Thymus (tissue), 11 donors: ENCODE measurements at regions not wholly inside any gene's neighbourhood (a gene's known extent, or its start where the extent isn't known, plus 50 kb on each side); places are given as distances from the start of the nearest gene placed in this dataset.

Experiments
- DNase-seq, 9 donors: peaks; one replicate each; pipeline ENCODE4 v3.0.0-alpha.2; 2013; ENCODE audit warnings: low spot score in 9 of 9, low read depth in 6 of 9, missing footprints in 1 of 9
- H3K27ac ChIP-seq, 2 donors: one replicate each; pipeline ENCODE4 v1.5.1; 2013; ENCODE audit warnings: control low read depth in 1 of 2, low read depth in 1 of 2, low read length in 1 of 2, mild to moderate bottlenecking in 1 of 2, moderate library complexity in 1 of 2
- H3K27me3 ChIP-seq, 2 donors: one replicate each; pipeline ENCODE4 v1.5.1; 2013; ENCODE audit warnings: low read length in 1 of 2; ENCODE audit not compliant: control insufficient read depth in 2 of 2, insufficient read depth in 1 of 2
- H3K36me3 ChIP-seq, 2 donors: one replicate each; pipeline ENCODE4 v1.5.1; 2013; ENCODE audit warnings: low read length in 1 of 2, mild to moderate bottlenecking in 1 of 2, moderate library complexity in 1 of 2; ENCODE audit not compliant: control insufficient read depth in 2 of 2, insufficient read depth in 2 of 2
- H3K4me1 ChIP-seq, 2 donors: one replicate each; pipeline ENCODE4 v1.5.1; 2013; ENCODE audit warnings: low read length in 2 of 2; ENCODE audit not compliant: control insufficient read depth in 2 of 2, insufficient read depth in 2 of 2
- H3K4me3 ChIP-seq, 2 donors: one replicate each; pipeline ENCODE4 v1.5.1; 2013; ENCODE audit warnings: low read length in 2 of 2, control low read depth in 1 of 2, mild to moderate bottlenecking in 1 of 2
- H3K9me3 ChIP-seq, 2 donors: one replicate each; pipeline ENCODE4 v1.5.1; 2013; ENCODE audit warnings: low read length in 1 of 2, mild to moderate bottlenecking in 1 of 2; ENCODE audit not compliant: control insufficient read depth in 2 of 2, insufficient read depth in 1 of 2
- WGBS: extraction: QIAGEN DNeasy Blood & Tissue Kit; methylation state at CpG from one replicate; pipeline ENCODE4 v1.1.7; 2013; 5-methylcytosine and 5-hydroxymethylcytosine counted together
- donor health status: healthy.

- Histone ChIP-seq H3K4me1 (no peaks in the 10 kb centered on the region), H3K9me3 (no peaks in the 10 kb centered on the region), H3K4me3 (no peak overlapping the region), H3K27me3 (no peaks in the 10 kb centered on the region), H3K27ac (no peak overlapping the region), H3K36me3 (no peaks in the 10 kb centered on the region)
- DNase-seq, result no peak
- 90% methylated on average over 2 of the region's 2 CpGs for WGBS
Observed at GRCh38 chr3:189460511-189460910, 170.7 kb upstream of the TP63 start.

GRCh38 chr3:189464799-189465198, 166.4 kb upstream of the TP63 start:
- Histone ChIP-seq H3K4me3 (no peak overlapping the region), H3K4me1 (no peaks in the 10 kb centered on the region), H3K27ac (no peak overlapping the region), H3K36me3 (no peaks in the 10 kb centered on the region), H3K9me3 (no peaks in the 10 kb centered on the region), H3K27me3 (no peaks in the 10 kb centered on the region)
- 98% methylated on average over 2 of the region's 2 CpGs for WGBS
- DNase-seq, result no peak

- no peak overlapping the region for H3K27ac ChIP-seq
- no peak for DNase-seq
- H3K4me3 ChIP-seq, result no peak overlapping the region
- H3K27me3 ChIP-seq, result no peaks in the 10 kb centered on the region
- WGBS, result 87% methylated on average over 2 of the region's 2 CpGs
- H3K36me3 ChIP-seq, result no peaks in the 10 kb centered on the region
- no peaks in the 10 kb centered on the region for H3K4me1 ChIP-seq
- H3K9me3 ChIP-seq, result no peaks in the 10 kb centered on the region
Observed at GRCh38 chr3:189466004-189466403, 165.2 kb upstream of the TP63 start.

- H3K9me3 ChIP-seq, result no peaks in the 10 kb centered on the region
- WGBS, result 87% methylated on average over 2 of the region's 2 CpGs
- H3K27me3 ChIP-seq, result no peaks in the 10 kb centered on the region
- no peak for DNase-seq
- H3K27ac ChIP-seq, result no peak overlapping the region
- no peaks in the 10 kb centered on the region for H3K36me3 ChIP-seq
- no peak overlapping the region for H3K4me3 ChIP-seq
- H3K4me1 ChIP-seq, result no peaks in the 10 kb centered on the region
Observed at GRCh38 chr3:189467451-189467850, 163.7 kb upstream of the TP63 start.

DNA sequence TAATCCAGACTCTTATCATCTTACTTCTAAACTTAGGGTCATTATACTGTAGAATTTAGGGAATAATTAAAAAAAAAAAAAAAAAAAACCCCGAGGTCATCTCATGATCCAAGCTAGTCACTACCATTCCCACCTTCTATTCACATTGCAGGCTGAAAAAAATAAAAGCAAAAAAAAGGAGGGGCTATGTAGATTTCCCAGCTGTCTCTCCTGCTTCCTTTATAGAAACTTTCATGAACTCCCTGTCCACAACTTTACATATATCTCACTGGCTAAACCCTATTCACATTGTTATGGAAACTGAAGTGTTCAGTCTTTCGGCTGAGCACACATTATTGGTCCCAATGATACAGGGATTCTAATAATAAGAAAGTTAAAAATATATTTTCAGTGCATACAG, 156.2 kb upstream of the TP63 start:
- no peak for DNase-seq
- Histone ChIP-seq H3K9me3 (no peaks in the 10 kb centered on the region), H3K27ac (no peak overlapping the region), H3K4me1 (no peaks in the 10 kb centered on the region), H3K27me3 (no peaks in the 10 kb centered on the region), H3K36me3 (no peaks in the 10 kb centered on the region), H3K4me3 (no peak overlapping the region)
- 97% methylated on average over 2 of the region's 2 CpGs for WGBS

DNA sequence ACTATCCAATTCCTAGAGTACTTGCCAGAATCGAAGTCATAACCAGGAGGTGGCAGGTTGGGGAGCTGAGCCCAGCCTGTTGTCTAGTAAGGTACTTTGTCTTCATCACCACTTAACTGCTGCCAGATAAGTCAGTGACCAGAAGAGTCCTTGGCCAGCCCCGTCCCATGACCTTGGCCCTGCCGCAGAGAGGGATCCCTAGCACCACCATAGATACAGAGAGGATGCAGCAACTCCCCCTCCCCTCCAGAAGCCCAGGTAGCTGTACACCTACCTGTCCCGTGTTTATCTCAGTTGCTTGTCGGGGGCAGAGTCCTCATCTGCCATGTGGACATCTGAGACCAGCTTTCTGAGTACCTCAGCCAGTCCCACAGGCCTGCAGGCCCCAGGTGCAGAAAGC, 153.6 kb upstream of the TP63 start:
- no peaks in the 10 kb centered on the region for H3K4me1 ChIP-seq
- H3K27me3 ChIP-seq, result no peaks in the 10 kb centered on the region
- no peaks in the 10 kb centered on the region for H3K36me3 ChIP-seq
- no peak for DNase-seq
- WGBS, result 96% methylated on average over 5 of the region's 5 CpGs
- no peaks in the 10 kb centered on the region for H3K9me3 ChIP-seq
- no peak overlapping the region for H3K27ac ChIP-seq
- H3K4me3 ChIP-seq, result no peak overlapping the region

DNA sequence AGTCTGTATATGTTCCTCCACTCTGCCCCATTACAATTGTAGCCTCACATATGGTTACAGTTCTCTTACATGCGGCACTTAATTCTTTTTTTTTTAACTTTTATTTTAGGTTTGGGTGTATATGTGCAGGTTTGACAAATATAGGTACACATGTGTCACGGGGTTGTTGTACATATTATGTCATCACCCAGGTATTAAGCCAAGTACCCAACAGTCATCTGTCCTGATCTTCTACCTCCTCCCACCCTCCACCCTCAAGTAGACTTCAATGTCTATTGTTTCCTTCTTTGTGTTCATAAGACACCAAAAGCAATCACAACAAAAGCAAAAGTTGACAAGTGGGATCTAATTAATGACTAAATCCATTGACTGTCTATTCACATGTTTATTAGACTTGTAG, 144.6 kb upstream of the TP63 start:
- DNase-seq, result no peak
- H3K9me3 ChIP-seq, result no peaks in the 10 kb centered on the region

GRCh38 chr3:189488241-189488767, 142.9 kb upstream of the TP63 start:
- Histone ChIP-seq H3K4me1 (no peaks in the 10 kb centered on the region), H3K36me3 (no peaks in the 10 kb centered on the region), H3K4me3 (no peak overlapping the region), H3K9me3 (no peaks in the 10 kb centered on the region), H3K27ac (no peak overlapping the region), H3K27me3 (no peaks in the 10 kb centered on the region)
- DNase-seq, result no peak
- WGBS, result 95% methylated on average over 9 of the region's 9 CpGs

More for the DNA sequence above, 144.6 kb upstream of the TP63 start:
- no peaks in the 10 kb centered on the region for H3K4me1 ChIP-seq
- H3K36me3 ChIP-seq, result no peaks in the 10 kb centered on the region
- H3K27me3 ChIP-seq, result no peaks in the 10 kb centered on the region
- H3K27ac ChIP-seq, result no peak overlapping the region
- WGBS, result 47% methylated on average over 2 of the region's 2 CpGs
- no peak overlapping the region for H3K4me3 ChIP-seq

GRCh38 chr3:189490337-189490736, 140.9 kb upstream of the TP63 start:
- Histone ChIP-seq H3K36me3 (no peaks in the 10 kb centered on the region), H3K27ac (no peak overlapping the region), H3K4me3 (no peak overlapping the region), H3K4me1 (no peaks in the 10 kb centered on the region), H3K9me3 (no peaks in the 10 kb centered on the region), H3K27me3 (no peaks in the 10 kb centered on the region)
- DNase-seq, result no peak
- 81% methylated on average over 1 of the region's 1 CpG for WGBS

DNA sequence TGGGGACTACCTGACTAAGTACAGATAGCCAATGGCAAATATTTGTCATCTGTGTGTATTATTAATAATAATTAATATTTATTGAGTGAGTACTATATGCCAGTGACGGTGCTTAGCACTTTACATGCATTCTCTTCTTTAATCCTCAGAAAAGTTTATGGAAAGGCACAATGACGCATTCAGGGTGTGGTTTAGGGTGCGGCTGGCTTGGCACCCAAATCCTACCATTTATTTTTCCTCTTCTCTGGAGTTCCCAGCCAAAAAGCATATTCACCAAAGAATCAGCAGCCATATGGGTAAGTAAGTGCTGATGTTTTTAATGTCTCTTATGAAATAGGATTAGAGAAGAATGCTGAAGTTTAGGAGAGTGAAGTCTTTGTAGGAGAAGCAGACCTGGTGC, 140.4 kb upstream of the TP63 start:
- WGBS, result 31% methylated on average over 3 of the region's 3 CpGs
- Histone ChIP-seq H3K36me3 (no peaks in the 10 kb centered on the region), H3K4me1 (no peaks in the 10 kb centered on the region), H3K27ac (no peak overlapping the region), H3K9me3 (no peaks in the 10 kb centered on the region), H3K4me3 (no peak overlapping the region), H3K27me3 (no peaks in the 10 kb centered on the region)
- no peak for DNase-seq
